ENCODE measurements at regions not wholly inside any gene's neighbourhood (a gene's known extent, or its start where the extent isn't known, plus 50 kb on each side); places are given as distances from the start of the nearest gene placed in this dataset.

DNA sequence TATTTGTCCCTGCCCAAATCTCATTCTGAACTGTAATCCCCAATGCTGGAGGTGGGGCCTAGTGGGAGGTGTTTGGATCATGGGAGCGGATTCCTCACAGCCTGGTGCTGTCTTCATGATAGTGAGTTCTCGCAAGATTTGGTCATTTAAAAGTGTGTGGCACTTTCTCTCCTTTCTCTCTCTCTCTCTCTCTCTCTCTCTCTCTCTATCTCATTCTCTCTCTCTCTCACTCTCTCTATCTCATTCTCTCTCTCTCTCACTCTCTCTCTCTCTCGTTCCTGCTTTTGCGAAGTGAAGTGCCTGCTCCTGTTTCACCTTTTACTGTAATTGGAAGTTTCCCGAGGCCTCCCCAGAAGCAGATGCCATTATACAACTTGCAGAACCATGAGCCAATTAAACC, 207.3 kb upstream of the NR4A3 start:
- H4K20me1 ChIP-seq (ENCODE audit: insufficient read depth) = no peaks in the 10 kb centered on the region
- TF ChIP-seq, protein P1, sequence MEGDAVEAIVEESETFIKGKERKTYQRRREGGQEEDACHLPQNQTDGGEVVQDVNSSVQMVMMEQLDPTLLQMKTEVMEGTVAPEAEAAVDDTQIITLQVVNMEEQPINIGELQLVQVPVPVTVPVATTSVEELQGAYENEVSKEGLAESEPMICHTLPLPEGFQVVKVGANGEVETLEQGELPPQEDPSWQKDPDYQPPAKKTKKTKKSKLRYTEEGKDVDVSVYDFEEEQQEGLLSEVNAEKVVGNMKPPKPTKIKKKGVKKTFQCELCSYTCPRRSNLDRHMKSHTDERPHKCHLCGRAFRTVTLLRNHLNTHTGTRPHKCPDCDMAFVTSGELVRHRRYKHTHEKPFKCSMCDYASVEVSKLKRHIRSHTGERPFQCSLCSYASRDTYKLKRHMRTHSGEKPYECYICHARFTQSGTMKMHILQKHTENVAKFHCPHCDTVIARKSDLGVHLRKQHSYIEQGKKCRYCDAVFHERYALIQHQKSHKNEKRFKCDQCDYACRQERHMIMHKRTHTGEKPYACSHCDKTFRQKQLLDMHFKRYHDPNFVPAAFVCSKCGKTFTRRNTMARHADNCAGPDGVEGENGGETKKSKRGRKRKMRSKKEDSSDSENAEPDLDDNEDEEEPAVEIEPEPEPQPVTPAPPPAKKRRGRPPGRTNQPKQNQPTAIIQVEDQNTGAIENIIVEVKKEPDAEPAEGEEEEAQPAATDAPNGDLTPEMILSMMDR (conservative IDR thresholded peaks at IDR 0.05; ENCODE audit: low read depth, low read length) = no peak
- no peak overlapping the region for H3K4me3 ChIP-seq (IDR thresholded peaks at IDR 0.05; ENCODE audit: insufficient read depth, low read depth, low read length)

DNA sequence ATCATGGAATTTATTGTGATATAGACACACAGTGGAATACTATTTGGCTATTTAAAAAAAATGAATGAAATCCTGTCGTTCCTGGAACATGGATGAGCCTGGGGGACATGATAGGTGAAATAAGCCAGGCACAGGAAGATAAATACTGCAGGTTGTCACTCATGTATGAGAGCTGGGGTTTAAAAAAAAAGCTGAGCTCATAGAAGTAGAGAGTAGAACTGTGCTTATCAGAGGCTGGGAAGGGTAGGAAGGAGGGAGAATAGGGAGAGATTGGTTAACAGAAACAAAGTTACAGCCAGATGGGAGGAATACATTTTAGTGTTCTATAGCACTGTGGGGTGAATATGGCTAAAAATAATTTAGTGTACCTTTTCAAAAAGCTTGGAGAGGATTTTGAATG, 200.6 kb upstream of the NR4A3 start:
- TF ChIP-seq, protein P1 (conservative IDR thresholded peaks at IDR 0.05; ENCODE audit: low read depth, low read length) = no peak
- no peaks in the 10 kb centered on the region for H3K27me3 ChIP-seq (ENCODE audit: insufficient read depth, low read depth)
- no peaks in the 10 kb centered on the region for H3K4me1 ChIP-seq (ENCODE audit: low read depth, poor library complexity, severe bottlenecking)
- no peaks in the 10 kb centered on the region for H3K79me2 ChIP-seq (ENCODE audit: insufficient read depth, low read depth)
- H3K27ac ChIP-seq = no peak overlapping the region
- H2AFZ ChIP-seq (ENCODE audit: low read depth) = no peak overlapping the region
- H4K20me1 ChIP-seq (ENCODE audit: insufficient read depth) = no peaks in the 10 kb centered on the region
- no peak overlapping the region for H3K9ac ChIP-seq
- H3K4me3 ChIP-seq (IDR thresholded peaks at IDR 0.05; ENCODE audit: insufficient read depth, low read depth, low read length) = no peak overlapping the region
- no peak overlapping the region for H3K4me2 ChIP-seq
- no peaks in the 10 kb centered on the region for H3K36me3 ChIP-seq (ENCODE audit: insufficient read depth)

More for the DNA sequence above, 207.3 kb upstream of the NR4A3 start:
- H3K4me1 ChIP-seq (ENCODE audit: low read depth, poor library complexity, severe bottlenecking) = no peaks in the 10 kb centered on the region
- no peaks in the 10 kb centered on the region for H3K79me2 ChIP-seq (ENCODE audit: insufficient read depth, low read depth)
- no peak overlapping the region for H3K9ac ChIP-seq
- no peaks in the 10 kb centered on the region for H3K27me3 ChIP-seq (ENCODE audit: insufficient read depth, low read depth)
- no peaks in the 10 kb centered on the region for H3K36me3 ChIP-seq (ENCODE audit: insufficient read depth)
- H3K27ac ChIP-seq = no peak overlapping the region
- no peak overlapping the region for H2AFZ ChIP-seq (ENCODE audit: low read depth)
- H3K4me2 ChIP-seq = no peak overlapping the region

DNA sequence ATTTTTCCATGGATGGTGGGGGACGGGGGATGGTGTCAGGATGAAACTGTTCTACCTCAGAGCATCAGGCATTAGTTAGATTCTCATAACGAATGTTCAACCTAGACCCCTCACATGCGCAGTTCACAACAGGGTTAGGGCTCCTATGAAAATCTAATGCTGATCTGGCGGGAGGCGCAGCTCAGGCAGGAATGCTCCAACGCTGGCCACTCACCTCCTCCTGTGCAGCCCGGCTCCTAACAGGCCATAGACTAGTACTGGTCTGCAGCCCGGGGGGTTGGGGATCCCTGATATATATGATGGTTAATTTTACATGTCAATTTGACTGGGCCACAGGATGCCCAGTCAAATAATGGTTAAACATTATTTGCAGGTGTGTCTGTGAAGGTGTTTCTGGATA, 199.0 kb upstream of the NR4A3 start:
- no peak overlapping the region for H3K27ac ChIP-seq
- no peaks in the 10 kb centered on the region for H3K27me3 ChIP-seq (ENCODE audit: insufficient read depth, low read depth)
- no peaks in the 10 kb centered on the region for H3K36me3 ChIP-seq (ENCODE audit: insufficient read depth)
- no peak overlapping the region for H3K4me2 ChIP-seq
- H3K9ac ChIP-seq = no peak overlapping the region
- no peaks in the 10 kb centered on the region for H3K4me1 ChIP-seq (ENCODE audit: low read depth, poor library complexity, severe bottlenecking)
- no peaks in the 10 kb centered on the region for H4K20me1 ChIP-seq (ENCODE audit: insufficient read depth)
- no peak overlapping the region for H2AFZ ChIP-seq (ENCODE audit: low read depth)
- H3K79me2 ChIP-seq (ENCODE audit: insufficient read depth, low read depth) = no peaks in the 10 kb centered on the region
- TF ChIP-seq, protein P1 (conservative IDR thresholded peaks at IDR 0.05; ENCODE audit: low read depth, low read length) = no peak
- H3K4me3 ChIP-seq (IDR thresholded peaks at IDR 0.05; ENCODE audit: insufficient read depth, low read depth, low read length) = no peak overlapping the region

GRCh38 chr9:99623780-99624364, 197.8 kb upstream of the NR4A3 start:
- Histone ChIP-seq H3K27me3 (ENCODE audit: insufficient read depth, low read depth) (no peaks in the 10 kb centered on the region), H3K4me1 (ENCODE audit: low read depth, poor library complexity, severe bottlenecking) (no peaks in the 10 kb centered on the region), H4K20me1 (ENCODE audit: insufficient read depth) (no peaks in the 10 kb centered on the region), H3K4me3 (IDR thresholded peaks at IDR 0.05; ENCODE audit: insufficient read depth, low read depth, low read length) (no peak overlapping the region), H3K79me2 (ENCODE audit: insufficient read depth, low read depth) (no peaks in the 10 kb centered on the region), H3K36me3 (ENCODE audit: insufficient read depth) (no peaks in the 10 kb centered on the region), H2AFZ (ENCODE audit: low read depth) (no peak overlapping the region), H3K9ac (no peak overlapping the region), H3K27ac (no peak overlapping the region), H3K4me2 (no peak overlapping the region)
- TF ChIP-seq, protein P1 (conservative IDR thresholded peaks at IDR 0.05; ENCODE audit: low read depth, low read length) = no peak
